DND-41 (cell line): ENCODE measurements at regions not wholly inside any gene's neighbourhood (a gene's known extent, or its start where the extent isn't known, plus 50 kb on each side); places are given as distances from the start of the nearest gene placed in this dataset.
"Not testable (repeated sequence)": the region's sequence is repeated elsewhere in the genome, so short reads cannot be mapped to it uniquely, and the experiment has no call there.

Experiments used
- EZH2 ChIP-seq: IDR thresholded peaks from 3 replicates; pipeline ENCODE4 v1.6.1; 2012; ENCODE audit warnings: borderline replicate concordance, low read depth, mild to moderate bottlenecking, moderate library complexity, low read length, inconsistent platforms; ENCODE audit not compliant: severe bottlenecking
- TF ChIP-seq, protein P1 (sequence below): IDR thresholded peaks from 2 replicates; pipeline ENCODE4 v1.5.1; 2012; ENCODE audit warnings: borderline replicate concordance, low read length, moderate library complexity, mild to moderate bottlenecking; ENCODE audit not compliant: poor library complexity, severe bottlenecking; ENCODE audit errors: extremely low read depth

DNA sequence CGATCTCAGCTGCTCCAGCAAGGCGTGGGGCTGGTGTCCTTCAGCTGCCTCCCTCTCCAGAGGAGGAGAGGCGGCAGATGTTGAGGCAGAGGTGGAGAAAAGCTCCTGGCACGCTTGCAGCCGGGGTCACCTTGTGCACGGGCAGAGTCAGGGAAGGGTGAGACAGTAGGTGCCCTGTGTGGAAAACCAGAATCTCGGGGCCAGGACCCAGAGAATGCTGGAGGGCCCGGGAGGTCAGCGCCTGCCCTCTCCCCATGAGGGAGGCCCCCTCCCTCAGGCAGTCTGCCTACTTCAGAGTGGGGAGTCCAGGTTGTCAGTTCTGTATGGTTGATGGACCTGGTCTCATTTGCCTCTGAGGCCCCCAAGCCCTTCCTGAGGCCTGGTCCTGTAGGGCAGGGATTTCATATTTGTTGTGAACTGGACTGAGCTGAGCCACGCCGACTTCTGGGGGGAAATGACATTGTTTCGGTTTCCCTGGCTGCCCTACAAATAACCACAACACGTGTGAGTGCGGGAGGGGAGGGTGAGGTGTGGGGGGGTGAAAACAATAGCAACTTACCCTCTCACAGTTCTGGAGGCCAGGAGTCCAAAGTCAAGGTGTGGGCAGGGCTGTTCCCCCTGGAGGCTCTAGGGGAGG lies 174.2 kb downstream of the OR4M2 start:
- TF ChIP-seq, protein P1, sequence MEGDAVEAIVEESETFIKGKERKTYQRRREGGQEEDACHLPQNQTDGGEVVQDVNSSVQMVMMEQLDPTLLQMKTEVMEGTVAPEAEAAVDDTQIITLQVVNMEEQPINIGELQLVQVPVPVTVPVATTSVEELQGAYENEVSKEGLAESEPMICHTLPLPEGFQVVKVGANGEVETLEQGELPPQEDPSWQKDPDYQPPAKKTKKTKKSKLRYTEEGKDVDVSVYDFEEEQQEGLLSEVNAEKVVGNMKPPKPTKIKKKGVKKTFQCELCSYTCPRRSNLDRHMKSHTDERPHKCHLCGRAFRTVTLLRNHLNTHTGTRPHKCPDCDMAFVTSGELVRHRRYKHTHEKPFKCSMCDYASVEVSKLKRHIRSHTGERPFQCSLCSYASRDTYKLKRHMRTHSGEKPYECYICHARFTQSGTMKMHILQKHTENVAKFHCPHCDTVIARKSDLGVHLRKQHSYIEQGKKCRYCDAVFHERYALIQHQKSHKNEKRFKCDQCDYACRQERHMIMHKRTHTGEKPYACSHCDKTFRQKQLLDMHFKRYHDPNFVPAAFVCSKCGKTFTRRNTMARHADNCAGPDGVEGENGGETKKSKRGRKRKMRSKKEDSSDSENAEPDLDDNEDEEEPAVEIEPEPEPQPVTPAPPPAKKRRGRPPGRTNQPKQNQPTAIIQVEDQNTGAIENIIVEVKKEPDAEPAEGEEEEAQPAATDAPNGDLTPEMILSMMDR: not testable (repeated sequence)
- not testable (repeated sequence) for TF ChIP-seq EZH2
